Fibroblast of skin of back (primary cell): ENCODE measurements at regions not wholly inside any gene's neighbourhood (a gene's known extent, or its start where the extent isn't known, plus 50 kb on each side); places are given as distances from the start of the nearest gene placed in this dataset.

Source experiments
- DNase-seq: peaks from one replicate; pipeline ENCODE4 v3.0.0-alpha.2; 2013

- DNase-seq: no peak
These were observed 57.7 kb upstream of the LARS2 start for GRCh38 chr3:45330510-45331295.

GRCh38 chr3:45332493-45332892 lies 55.9 kb upstream of the LARS2 start:
- no peak for DNase-seq

- DNase-seq: no peak
These were observed 55.4 kb upstream of the LARS2 start for GRCh38 chr3:45332901-45333407.

- DNase-seq: peak; percentile 67
These were observed 54.8 kb upstream of the LARS2 start for GRCh38 chr3:45333549-45333948.

- DNase-seq: no peak
These were observed 50.4 kb upstream of the LARS2 start for GRCh38 chr3:45337839-45338470.
